ENCODE measurements at regions not wholly inside any gene's neighbourhood (a gene's known extent, or its start where the extent isn't known, plus 50 kb on each side); places are given as distances from the start of the nearest gene placed in this dataset.

DNA sequence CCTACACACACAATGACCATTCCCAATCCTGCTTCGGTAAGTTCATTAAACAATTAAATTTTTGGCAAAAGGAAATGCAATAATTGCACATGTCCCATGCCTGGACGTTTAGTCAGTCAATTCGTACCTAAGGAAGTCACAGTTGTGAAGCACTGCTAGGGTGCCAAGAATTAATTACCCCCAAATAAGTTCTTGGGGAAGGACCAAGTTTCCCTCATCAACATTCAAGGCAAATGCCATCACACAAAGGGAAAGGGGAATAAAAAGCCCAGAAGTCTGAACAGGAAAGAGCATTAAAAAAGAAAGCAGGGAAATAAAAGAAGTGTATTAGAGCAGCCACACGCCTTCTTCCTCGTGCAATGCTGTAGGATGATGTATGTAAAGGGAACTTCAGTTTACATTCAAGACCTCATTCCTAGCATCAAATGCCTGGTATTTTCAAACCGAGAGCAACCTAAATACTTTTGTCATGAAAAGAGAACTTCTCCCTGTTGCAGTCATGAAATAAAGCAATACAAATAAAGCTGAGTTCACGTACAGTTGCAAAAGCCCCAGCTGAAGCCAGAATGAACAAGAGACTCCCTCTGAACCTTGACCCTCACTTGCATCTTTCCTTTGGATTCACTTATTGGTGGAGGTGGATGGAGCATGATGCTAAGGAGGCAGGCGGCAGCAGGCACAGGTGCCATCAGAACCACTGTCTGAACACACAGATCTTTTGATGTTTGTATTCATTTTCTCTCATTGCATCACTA lies 124.0 kb upstream of the PPARGC1A start:
- no peaks in the 10 kb centered on the region for H3K27me3 ChIP-seq
- no peaks in the 10 kb centered on the region for H3K36me3 ChIP-seq
- no peaks in the 10 kb centered on the region for H3K9me3 ChIP-seq
- H3K4me1 ChIP-seq (ENCODE audit: insufficient read depth): no peaks in the 10 kb centered on the region
- intact Hi-C loops (cut with DNase I): no loop called here
- 68 to 71% (median 71%) methylated on average over 8 of the region's 8 CpGs for whole genome bisulfite sequencing, 3 donors
- TF ChIP-seq POLR2A (IDR thresholded peaks at IDR 0.05) (no peak), EP300 (IDR thresholded peaks at IDR 0.05) (no peak)
- TF ChIP-seq, protein P1, sequence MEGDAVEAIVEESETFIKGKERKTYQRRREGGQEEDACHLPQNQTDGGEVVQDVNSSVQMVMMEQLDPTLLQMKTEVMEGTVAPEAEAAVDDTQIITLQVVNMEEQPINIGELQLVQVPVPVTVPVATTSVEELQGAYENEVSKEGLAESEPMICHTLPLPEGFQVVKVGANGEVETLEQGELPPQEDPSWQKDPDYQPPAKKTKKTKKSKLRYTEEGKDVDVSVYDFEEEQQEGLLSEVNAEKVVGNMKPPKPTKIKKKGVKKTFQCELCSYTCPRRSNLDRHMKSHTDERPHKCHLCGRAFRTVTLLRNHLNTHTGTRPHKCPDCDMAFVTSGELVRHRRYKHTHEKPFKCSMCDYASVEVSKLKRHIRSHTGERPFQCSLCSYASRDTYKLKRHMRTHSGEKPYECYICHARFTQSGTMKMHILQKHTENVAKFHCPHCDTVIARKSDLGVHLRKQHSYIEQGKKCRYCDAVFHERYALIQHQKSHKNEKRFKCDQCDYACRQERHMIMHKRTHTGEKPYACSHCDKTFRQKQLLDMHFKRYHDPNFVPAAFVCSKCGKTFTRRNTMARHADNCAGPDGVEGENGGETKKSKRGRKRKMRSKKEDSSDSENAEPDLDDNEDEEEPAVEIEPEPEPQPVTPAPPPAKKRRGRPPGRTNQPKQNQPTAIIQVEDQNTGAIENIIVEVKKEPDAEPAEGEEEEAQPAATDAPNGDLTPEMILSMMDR (IDR thresholded peaks at IDR 0.05): no peak
- no peak overlapping the region for H3K4me3 ChIP-seq
- no peak overlapping the region for H3K27ac ChIP-seq
- DNase-seq: no peak

- H3K36me3 ChIP-seq: no peaks in the 10 kb centered on the region
- no peak overlapping the region for H3K4me3 ChIP-seq
- intact Hi-C loops (cut with DNase I): no loop called here
- H3K9me3 ChIP-seq: no peaks in the 10 kb centered on the region
- DNase-seq: no peak
- no peaks in the 10 kb centered on the region for H3K27me3 ChIP-seq
- TF ChIP-seq, protein P1 (IDR thresholded peaks at IDR 0.05): no peak
- TF ChIP-seq POLR2A (IDR thresholded peaks at IDR 0.05) (no peak), EP300 (IDR thresholded peaks at IDR 0.05) (no peak)
- H3K27ac ChIP-seq: no peak overlapping the region
- WGBS, 3 donors: 50 to 83% (median 66%) methylated on average over 1 of the region's 1 CpG
- H3K4me1 ChIP-seq (ENCODE audit: insufficient read depth): no peaks in the 10 kb centered on the region
These were observed 121.1 kb upstream of the PPARGC1A start for GRCh38 chr4:24010994-24011393.

DNA sequence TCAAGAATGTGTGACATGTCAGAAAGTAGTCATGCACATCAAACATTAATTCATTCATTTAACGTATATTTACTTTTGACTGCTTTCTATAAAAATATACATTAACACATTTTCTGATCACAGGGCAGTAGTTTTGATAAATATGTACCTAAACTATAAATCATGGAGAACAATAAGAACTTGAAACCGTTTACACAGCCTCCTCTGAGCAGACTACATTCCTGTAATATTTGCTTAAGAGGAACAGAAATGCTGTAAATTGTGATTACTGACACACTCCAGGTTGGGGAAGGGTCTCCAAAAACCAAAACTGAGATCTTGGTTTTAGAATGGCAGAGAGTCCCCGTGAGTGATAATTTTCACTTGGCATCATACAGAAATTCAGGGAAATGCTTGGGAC lies 120.7 kb upstream of the PPARGC1A start:
- TF ChIP-seq EP300 (IDR thresholded peaks at IDR 0.05): no peak
- TF ChIP-seq POLR2A (IDR thresholded peaks at IDR 0.05): no peak
- TF ChIP-seq, protein P1 (IDR thresholded peaks at IDR 0.05): no peak
- Histone ChIP-seq H3K9me3 (no peaks in the 10 kb centered on the region), H3K4me1 (ENCODE audit: insufficient read depth) (no peaks in the 10 kb centered on the region), H3K27me3 (no peaks in the 10 kb centered on the region), H3K27ac (no peak overlapping the region), H3K36me3 (no peaks in the 10 kb centered on the region), H3K4me3 (no peak overlapping the region)
- 30 to 49% (median 42%) methylated on average over 3 of the region's 3 CpGs for WGBS, 3 donors
- intact Hi-C loops (cut with DNase I): no loop called here
- DNase-seq: no peak

- H3K9me3 ChIP-seq: no peaks in the 10 kb centered on the region
- H3K4me3 ChIP-seq: no peak overlapping the region
- no peak for DNase-seq
- intact Hi-C loops (cut with DNase I): no loop called here
- no peak for TF ChIP-seq EP300 (IDR thresholded peaks at IDR 0.05)
- TF ChIP-seq, protein P1 (IDR thresholded peaks at IDR 0.05): no peak
- TF ChIP-seq POLR2A (IDR thresholded peaks at IDR 0.05): no peak
- H3K27ac ChIP-seq: no peak overlapping the region
- no peaks in the 10 kb centered on the region for H3K36me3 ChIP-seq
- no peaks in the 10 kb centered on the region for H3K27me3 ChIP-seq
- no peaks in the 10 kb centered on the region for H3K4me1 ChIP-seq (ENCODE audit: insufficient read depth)
- WGBS, 3 donors: 64 to 73% (median 71%) methylated on average over 10 of the region's 10 CpGs
These were observed 118.0 kb upstream of the PPARGC1A start for GRCh38 chr4:24007860-24008261.

Measured in ovary (tissue), 7 donors.